B cell (primary cell): ENCODE measurements at regions not wholly inside any gene's neighbourhood (a gene's known extent, or its start where the extent isn't known, plus 50 kb on each side); places are given as distances from the start of the nearest gene placed in this dataset.
"Not testable (repeated sequence)": the region's sequence is repeated elsewhere in the genome, so short reads cannot be mapped to it uniquely, and the experiment has no call there.

Experiments
- CTCF ChIP-seq: fragments of 200-600 bp; IDR thresholded peaks from one replicate; pipeline ENCODE4 v1.8.0; 2022; ENCODE audit warnings: antibody characterized with exemption, mild to moderate bottlenecking
- EZH2 ChIP-seq: IDR thresholded peaks from 2 replicates; pipeline ENCODE4 v1.6.1; 2012; ENCODE audit warnings: borderline replicate concordance, low read depth, mild to moderate bottlenecking, moderate library complexity, low read length; ENCODE audit not compliant: insufficient read depth, poor library complexity, severe bottlenecking

GRCh38 chr6:58047389-58047788, 730.0 kb downstream of the PRIM2 start:
- not testable (repeated sequence) for TF ChIP-seq CTCF, EZH2
